C4-2B (cell line): ENCODE measurements at regions not wholly inside any gene's neighbourhood (a gene's known extent, or its start where the extent isn't known, plus 50 kb on each side); places are given as distances from the start of the nearest gene placed in this dataset.

Experiments used
- ZFX ChIP-seq: fragments of 450-650 bp; IDR thresholded peaks from 2 replicates; pipeline ENCODE4 v1.6.1; 2017
- TF ChIP-seq, protein P1 (sequence below): fragments of 450-650 bp; conservative IDR thresholded peaks from 2 replicates; pipeline ENCODE4 v1.5.1; 2017; ENCODE audit warnings: mild to moderate bottlenecking

DNA sequence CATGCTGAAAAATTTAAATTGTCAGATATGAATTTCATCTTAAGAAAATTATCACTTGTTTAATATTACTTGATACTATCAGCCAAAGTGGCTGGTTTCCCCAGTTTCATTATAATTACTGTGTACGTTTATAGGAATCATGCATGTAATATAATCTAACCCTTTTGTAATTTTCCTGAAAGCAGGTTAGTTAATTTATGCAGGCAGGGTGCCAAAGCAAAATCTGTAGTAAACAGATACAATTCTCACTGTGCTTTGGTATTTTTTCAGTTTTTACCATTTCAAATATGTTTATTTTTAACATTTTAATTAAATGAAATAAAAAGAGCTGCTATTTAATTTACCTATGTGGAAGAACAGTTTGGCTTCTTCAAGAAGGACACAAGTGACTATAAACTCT, 1227.5 kb upstream of the MIR17HG start:
- TF ChIP-seq, protein P1, sequence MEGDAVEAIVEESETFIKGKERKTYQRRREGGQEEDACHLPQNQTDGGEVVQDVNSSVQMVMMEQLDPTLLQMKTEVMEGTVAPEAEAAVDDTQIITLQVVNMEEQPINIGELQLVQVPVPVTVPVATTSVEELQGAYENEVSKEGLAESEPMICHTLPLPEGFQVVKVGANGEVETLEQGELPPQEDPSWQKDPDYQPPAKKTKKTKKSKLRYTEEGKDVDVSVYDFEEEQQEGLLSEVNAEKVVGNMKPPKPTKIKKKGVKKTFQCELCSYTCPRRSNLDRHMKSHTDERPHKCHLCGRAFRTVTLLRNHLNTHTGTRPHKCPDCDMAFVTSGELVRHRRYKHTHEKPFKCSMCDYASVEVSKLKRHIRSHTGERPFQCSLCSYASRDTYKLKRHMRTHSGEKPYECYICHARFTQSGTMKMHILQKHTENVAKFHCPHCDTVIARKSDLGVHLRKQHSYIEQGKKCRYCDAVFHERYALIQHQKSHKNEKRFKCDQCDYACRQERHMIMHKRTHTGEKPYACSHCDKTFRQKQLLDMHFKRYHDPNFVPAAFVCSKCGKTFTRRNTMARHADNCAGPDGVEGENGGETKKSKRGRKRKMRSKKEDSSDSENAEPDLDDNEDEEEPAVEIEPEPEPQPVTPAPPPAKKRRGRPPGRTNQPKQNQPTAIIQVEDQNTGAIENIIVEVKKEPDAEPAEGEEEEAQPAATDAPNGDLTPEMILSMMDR: no peak
- no peak for TF ChIP-seq ZFX
